ENCODE measurements at regions not wholly inside any gene's neighbourhood (a gene's known extent, or its start where the extent isn't known, plus 50 kb on each side); places are given as distances from the start of the nearest gene placed in this dataset.

DNA sequence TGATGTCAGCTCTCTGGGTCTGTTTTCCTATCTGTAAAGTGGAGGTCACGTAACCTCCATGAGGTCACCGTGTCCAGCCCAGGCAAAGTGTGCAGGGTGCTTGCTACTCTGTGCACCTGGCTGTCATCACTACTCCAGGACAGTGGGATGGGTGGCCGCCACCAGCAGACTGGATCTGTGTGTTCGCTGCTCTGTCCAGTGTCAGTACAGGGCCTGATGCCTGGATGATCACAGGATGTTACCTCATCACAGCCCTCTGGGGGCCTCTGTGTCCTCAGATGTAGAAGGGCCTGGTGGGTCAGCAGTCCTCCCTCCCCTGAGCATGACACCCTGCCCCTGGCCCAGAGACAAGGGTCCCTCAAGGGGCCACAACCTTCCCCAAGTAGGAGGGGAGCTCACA is 80.0 kb downstream of the KCNJ18 start:
- TF ChIP-seq, protein P1, sequence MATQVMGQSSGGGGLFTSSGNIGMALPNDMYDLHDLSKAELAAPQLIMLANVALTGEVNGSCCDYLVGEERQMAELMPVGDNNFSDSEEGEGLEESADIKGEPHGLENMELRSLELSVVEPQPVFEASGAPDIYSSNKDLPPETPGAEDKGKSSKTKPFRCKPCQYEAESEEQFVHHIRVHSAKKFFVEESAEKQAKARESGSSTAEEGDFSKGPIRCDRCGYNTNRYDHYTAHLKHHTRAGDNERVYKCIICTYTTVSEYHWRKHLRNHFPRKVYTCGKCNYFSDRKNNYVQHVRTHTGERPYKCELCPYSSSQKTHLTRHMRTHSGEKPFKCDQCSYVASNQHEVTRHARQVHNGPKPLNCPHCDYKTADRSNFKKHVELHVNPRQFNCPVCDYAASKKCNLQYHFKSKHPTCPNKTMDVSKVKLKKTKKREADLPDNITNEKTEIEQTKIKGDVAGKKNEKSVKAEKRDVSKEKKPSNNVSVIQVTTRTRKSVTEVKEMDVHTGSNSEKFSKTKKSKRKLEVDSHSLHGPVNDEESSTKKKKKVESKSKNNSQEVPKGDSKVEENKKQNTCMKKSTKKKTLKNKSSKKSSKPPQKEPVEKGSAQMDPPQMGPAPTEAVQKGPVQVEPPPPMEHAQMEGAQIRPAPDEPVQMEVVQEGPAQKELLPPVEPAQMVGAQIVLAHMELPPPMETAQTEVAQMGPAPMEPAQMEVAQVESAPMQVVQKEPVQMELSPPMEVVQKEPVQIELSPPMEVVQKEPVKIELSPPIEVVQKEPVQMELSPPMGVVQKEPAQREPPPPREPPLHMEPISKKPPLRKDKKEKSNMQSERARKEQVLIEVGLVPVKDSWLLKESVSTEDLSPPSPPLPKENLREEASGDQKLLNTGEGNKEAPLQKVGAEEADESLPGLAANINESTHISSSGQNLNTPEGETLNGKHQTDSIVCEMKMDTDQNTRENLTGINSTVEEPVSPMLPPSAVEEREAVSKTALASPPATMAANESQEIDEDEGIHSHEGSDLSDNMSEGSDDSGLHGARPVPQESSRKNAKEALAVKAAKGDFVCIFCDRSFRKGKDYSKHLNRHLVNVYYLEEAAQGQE (IDR thresholded peaks at IDR 0.05) = no peak
- TF ChIP-seq RAD21 (IDR thresholded peaks at IDR 0.05) (no peak), CTCF (IDR thresholded peaks at IDR 0.05; ENCODE audit: low read depth, low read length, missing input control) (no peak), NR2F2 (IDR thresholded peaks at IDR 0.05) (no peak), TAF1 (conservative IDR thresholded peaks at IDR 0.05) (no peak), ZBTB33 (IDR thresholded peaks at IDR 0.05) (no peak), MAX (IDR thresholded peaks at IDR 0.05) (no peak), SP1 (IDR thresholded peaks at IDR 0.05) (no peak), HNF4G (IDR thresholded peaks at IDR 0.05) (no peak), RXRA (IDR thresholded peaks at IDR 0.05) (no peak)

All from liver (tissue), 3 donors.